Loucy (cell line): ENCODE measurements at regions not wholly inside any gene's neighbourhood (a gene's known extent, or its start where the extent isn't known, plus 50 kb on each side); places are given as distances from the start of the nearest gene placed in this dataset.
"Not testable (repeated sequence)": the region's sequence is repeated elsewhere in the genome, so short reads cannot be mapped to it uniquely, and the experiment has no call there.

Source experiments
- H2AFZ ChIP-seq: fragments of 200-600 bp; sonication (generic); 2 replicates; pipeline ENCODE4 v1.6.0; 2016; ENCODE audit warnings: antibody characterized with exemption, mild to moderate bottlenecking, low read length, moderate library complexity
- H3F3A ChIP-seq: fragments of 200-600 bp; 2 replicates; pipeline ENCODE4 v1.6.0; 2016; ENCODE audit warnings: antibody characterized with exemption, low read depth, mild to moderate bottlenecking
- H3K27me3 ChIP-seq: fragments of 200-600 bp; sonication (generic); 2 replicates; pipeline ENCODE4 v1.6.1; 2014; ENCODE audit warnings: low read length, mild to moderate bottlenecking; ENCODE audit not compliant: insufficient read depth, poor library complexity, severe bottlenecking
- H3K36me3 ChIP-seq: fragments of 200-600 bp; sonication (generic); 2 replicates; pipeline ENCODE4 v1.6.1; 2016; ENCODE audit warnings: low read length; ENCODE audit not compliant: insufficient read depth
- H3K4me1 ChIP-seq: fragments of 200-600 bp; sonication (generic); 2 replicates; pipeline ENCODE4 v1.5.1; 2014; ENCODE audit warnings: low read length, mild to moderate bottlenecking; ENCODE audit not compliant: insufficient read depth, poor library complexity, severe bottlenecking
- H3K4me2 ChIP-seq: fragments of 200-600 bp; sonication (generic); 2 replicates; pipeline ENCODE4 v1.6.0; 2014; ENCODE audit warnings: antibody characterized with exemption, low read length, low read depth, mild to moderate bottlenecking; ENCODE audit not compliant: poor library complexity, severe bottlenecking
- H3K4me3 ChIP-seq: fragments of 200-600 bp; sonication (generic); 2 replicates; pipeline ENCODE4 v1.5.1; 2014; ENCODE audit warnings: low read length, mild to moderate bottlenecking, mixed read lengths; ENCODE audit not compliant: poor library complexity, severe bottlenecking
- H3K79me2 ChIP-seq: fragments of 200-600 bp; sonication (generic); 2 replicates; pipeline ENCODE4 v1.6.1; 2014; ENCODE audit warnings: low read length; ENCODE audit not compliant: insufficient read depth
- H3K9ac ChIP-seq: fragments of 200-600 bp; sonication (generic); 2 replicates; pipeline ENCODE4 v1.6.0; 2014; ENCODE audit warnings: mild to moderate bottlenecking, low read depth, low read length, moderate library complexity; ENCODE audit not compliant: poor library complexity, severe bottlenecking
- H3K9me2 ChIP-seq: fragments of 200-600 bp; sonication (generic); replicated peaks from 2 replicates; pipeline ENCODE4 v1.6.1; 2016; ENCODE audit warnings: low read depth, low read length, mixed read lengths
- H3K9me3 ChIP-seq: fragments of 200-600 bp; sonication (generic); 2 replicates; pipeline ENCODE4 v1.6.1; 2014; ENCODE audit warnings: mild to moderate bottlenecking, antibody characterized with exemption, low read length, low read depth; ENCODE audit not compliant: insufficient read depth
- H4K20me1 ChIP-seq: fragments of 200-600 bp; sonication (generic); 2 replicates; pipeline ENCODE4 v1.6.0; 2014; ENCODE audit warnings: antibody characterized with exemption, low read length, mild to moderate bottlenecking; ENCODE audit not compliant: insufficient read depth, poor library complexity, severe bottlenecking
- CTCF ChIP-seq: fragments of 200-600 bp; sonication (generic); conservative IDR thresholded peaks from 2 replicates; pipeline ENCODE4 v1.5.1; 2014; ENCODE audit warnings: mild to moderate bottlenecking, antibody characterized with exemption, low read length
- EZH2phosphoT487 ChIP-seq: fragments of 200-600 bp; IDR thresholded peaks from 2 replicates; pipeline ENCODE4 v1.6.1; 2018; ENCODE audit warnings: antibody characterized with exemption, mild to moderate bottlenecking, moderate library complexity, borderline replicate concordance

GRCh38 chr4:13821522-13821921 is 194.0 kb upstream of the BOD1L1 start:
- H3F3A ChIP-seq = no peaks in the 10 kb centered on the region
- no peaks in the 10 kb centered on the region for H3K9me2 ChIP-seq
- no peaks in the 10 kb centered on the region for H4K20me1 ChIP-seq
- no peaks in the 10 kb centered on the region for H3K36me3 ChIP-seq
- H3K79me2 ChIP-seq = no peaks in the 10 kb centered on the region
- no peaks in the 10 kb centered on the region for H3K4me1 ChIP-seq
- TF ChIP-seq EZH2phosphoT487 = no peak
- TF ChIP-seq CTCF = peak; percentile 22; the same call in 1 of the 2 replicates
- H3K4me3 ChIP-seq = no peak overlapping the region
- H3K27me3 ChIP-seq = no peaks in the 10 kb centered on the region
- no peak overlapping the region for H3K4me2 ChIP-seq
- H2AFZ ChIP-seq = no peak overlapping the region
- H3K9me3 ChIP-seq = no peaks in the 10 kb centered on the region; the same call in 1 of the 2 replicates
- H3K9ac ChIP-seq = no peak overlapping the region

GRCh38 chr4:13825822-13826221 is 198.3 kb upstream of the BOD1L1 start:
- not testable (repeated sequence) for H3K4me1 ChIP-seq, H2AFZ ChIP-seq, H3K9me3 ChIP-seq, H3K36me3 ChIP-seq, H3K4me2 ChIP-seq, H3K9me2 ChIP-seq, H4K20me1 ChIP-seq, H3F3A ChIP-seq, H3K9ac ChIP-seq, H3K4me3 ChIP-seq, H3K79me2 ChIP-seq, H3K27me3 ChIP-seq

GRCh38 chr4:13829457-13829856 is 201.9 kb upstream of the BOD1L1 start:
- no peak for TF ChIP-seq EZH2phosphoT487
- no peak for TF ChIP-seq CTCF
- H3F3A ChIP-seq = no peaks in the 10 kb centered on the region
- H3K4me1 ChIP-seq = no peaks in the 10 kb centered on the region
- no peaks in the 10 kb centered on the region for H3K79me2 ChIP-seq
- H3K27me3 ChIP-seq = no peaks in the 10 kb centered on the region
- no peak overlapping the region for H2AFZ ChIP-seq
- H3K9me3 ChIP-seq = no peaks in the 10 kb centered on the region; the same call in 1 of the 2 replicates
- H3K4me2 ChIP-seq = no peak overlapping the region
- H3K4me3 ChIP-seq = no peak overlapping the region
- no peaks in the 10 kb centered on the region for H3K9me2 ChIP-seq
- H3K36me3 ChIP-seq = no peaks in the 10 kb centered on the region
- no peaks in the 10 kb centered on the region for H4K20me1 ChIP-seq
- no peak overlapping the region for H3K9ac ChIP-seq

GRCh38 chr4:13830449-13830848 is 202.9 kb upstream of the BOD1L1 start:
- Histone ChIP-seq H3K4me3 (no peak overlapping the region), H3K27me3 (no peaks in the 10 kb centered on the region), H3K4me1 (no peaks in the 10 kb centered on the region), H3K9me3 (no peaks in the 10 kb centered on the region), H3K36me3 (no peaks in the 10 kb centered on the region), H3K4me2 (no peak overlapping the region), H3K9me2 (no peaks in the 10 kb centered on the region), H3F3A (no peaks in the 10 kb centered on the region), H3K79me2 (no peaks in the 10 kb centered on the region), H2AFZ (no peak overlapping the region), H3K9ac (no peak overlapping the region), H4K20me1 (no peaks in the 10 kb centered on the region)
- no peak for TF ChIP-seq EZH2phosphoT487
